Left lung (tissue), 4 donors: ENCODE measurements at regions not wholly inside any gene's neighbourhood (a gene's known extent, or its start where the extent isn't known, plus 50 kb on each side); places are given as distances from the start of the nearest gene placed in this dataset.

Source experiments
- ATAC-seq: fragments of 200-7000 bp; cut with Tn5 transposase; one replicate; pipeline ENCODE4 v1.9.1; 2020; ENCODE audit warnings: moderate library complexity
- DNase-seq, 4 donors: peaks; one replicate each; pipeline ENCODE4 v3.0.0-alpha.2; 2013 to 2020
- H3K27ac ChIP-seq, 2 donors: fragments of 200-600 bp; sonication (generic) in 1 of 2; one replicate each; pipeline versions ENCODE4 v1.5.0 to v1.8.0; 2020 to 2021
- H3K27me3 ChIP-seq, 2 donors: fragments of 200-600 bp; sonication (generic) in 1 of 2; one replicate each; pipeline versions ENCODE4 v1.5.0 to v1.8.0; 2020 to 2021
- H3K36me3 ChIP-seq, 2 donors: fragments of 200-600 bp; sonication (generic) in 1 of 2; one replicate each; pipeline versions ENCODE4 v1.5.0 to v1.8.0; 2020 to 2021
- H3K4me1 ChIP-seq, 2 donors: fragments of 200-600 bp; one replicate each; pipeline ENCODE4 v1.8.0; 2021
- H3K4me3 ChIP-seq, 2 donors: fragments of 200-600 bp; sonication (generic) in 1 of 2; one replicate each; pipeline versions ENCODE4 v1.5.0 to v1.8.0; 2020 to 2021; ENCODE audit warnings: mild to moderate bottlenecking in 1 of 2
- H3K9me3 ChIP-seq, 2 donors: fragments of 200-600 bp; sonication (generic) in 1 of 2; one replicate each; pipeline versions ENCODE4 v1.5.0 to v1.8.0; 2020 to 2021
- CTCF ChIP-seq, 2 donors: fragments of 200-600 bp; sonication (generic) in 1 of 2; IDR thresholded peaks; one replicate each; pipeline versions ENCODE4 v1.5.0 to v1.8.0; 2021; ENCODE audit warnings: antibody characterized with exemption in 2 of 2
- intact Hi-C, 2 donors: fragments of 100-400 bp; cut with DNase I; formaldehyde crosslinking; loops; one replicate each; pipeline versions ENCODE4 v1.11.2 to v1.14.2; 2022
- donor health status: DM: no; HTN: yes; CAD: no.
- donor health status: DM: no; HTN: no; CAD: no.

GRCh38 chr3:26291840-26292239, 330.7 kb upstream of the LRRC3B start:
- DNase-seq: no peak
- ATAC-seq: no peak

GRCh38 chr3:26292780-26293179, 329.8 kb upstream of the LRRC3B start:
- ATAC-seq (no peak), DNase-seq (no peak)
- Histone ChIP-seq H3K4me1 (no peaks in the 10 kb centered on the region), H3K4me3 (no peak overlapping the region), H3K36me3 (no peaks in the 10 kb centered on the region), H3K27ac (no peak overlapping the region), H3K27me3 (no peaks in the 10 kb centered on the region), H3K9me3 (peaks cover 0 to 2% of the 10 kb centered on the region in 2 donors)
- intact Hi-C loops: no loop called here
- no peak for TF ChIP-seq CTCF (IDR thresholded peaks at IDR 0.05)

More at GRCh38 chr3:26291840-26292239, 330.7 kb upstream of the LRRC3B start:
- Histone ChIP-seq H3K4me1 (no peaks in the 10 kb centered on the region), H3K36me3 (no peaks in the 10 kb centered on the region), H3K27me3 (no peaks in the 10 kb centered on the region), H3K4me3 (no peak overlapping the region), H3K27ac (no peak overlapping the region), H3K9me3 (peaks cover 0 to 2% of the 10 kb centered on the region in 2 donors)
- intact Hi-C loops: no loop called here
- TF ChIP-seq CTCF (IDR thresholded peaks at IDR 0.05): no peak

GRCh38 chr3:26293329-26293844, 329.2 kb upstream of the LRRC3B start:
- DNase-seq (no peak), ATAC-seq (no peak)
- Histone ChIP-seq H3K9me3 (peaks cover 0 to 2% of the 10 kb centered on the region in 2 donors), H3K27ac (no peak overlapping the region), H3K36me3 (no peaks in the 10 kb centered on the region), H3K4me3 (no peak overlapping the region), H3K27me3 (no peaks in the 10 kb centered on the region), H3K4me1 (no peaks in the 10 kb centered on the region)
- no peak for TF ChIP-seq CTCF (IDR thresholded peaks at IDR 0.05)
- intact Hi-C loops: no loop called here

- no peak for ATAC-seq
- Histone ChIP-seq H3K9me3 (peaks cover 0 to 43% of the 10 kb centered on the region in 2 donors), H3K36me3 (no peaks in the 10 kb centered on the region), H3K27ac (no peak overlapping the region), H3K4me1 (no peaks in the 10 kb centered on the region), H3K27me3 (no peaks in the 10 kb centered on the region), H3K4me3 (no peak overlapping the region)
- no peak for TF ChIP-seq CTCF (IDR thresholded peaks at IDR 0.05)
- no peak for DNase-seq
- intact Hi-C loops: no loop called here
Measured at GRCh38 chr3:26307192-26307591, 315.4 kb upstream of the LRRC3B start.

GRCh38 chr3:26307787-26308186, 314.8 kb upstream of the LRRC3B start:
- Histone ChIP-seq H3K27ac (no peak overlapping the region), H3K27me3 (no peaks in the 10 kb centered on the region), H3K4me1 (no peaks in the 10 kb centered on the region), H3K36me3 (no peaks in the 10 kb centered on the region), H3K9me3 (peaks cover 0 to 44% of the 10 kb centered on the region in 2 donors), H3K4me3 (no peak overlapping the region)
- intact Hi-C loops: no loop called here
- no peak for TF ChIP-seq CTCF (IDR thresholded peaks at IDR 0.05)
- ATAC-seq: no peak
- no peak for DNase-seq
